Parathyroid adenoma (tissue), 2 donors: ENCODE measurements at regions not wholly inside any gene's neighbourhood (a gene's known extent, or its start where the extent isn't known, plus 50 kb on each side); places are given as distances from the start of the nearest gene placed in this dataset.
A peak's percentile ranks its signal among the peaks of the same experiment; 100 is the strongest.

Experiments used
- H2AFZ ChIP-seq: fragments of 300-600 bp; sonication (generic); one replicate; pipeline ENCODE4 v1.7.0; 2017; ENCODE audit warnings: antibody characterized with exemption, mild to moderate bottlenecking
- H3K27ac ChIP-seq: fragments of 300-600 bp; sonication (generic); one replicate; pipeline ENCODE4 v1.7.0; 2017
- H3K27me3 ChIP-seq: fragments of 300-600 bp; sonication (generic); one replicate; pipeline ENCODE4 v1.7.0; 2017; ENCODE audit warnings: low read length; ENCODE audit not compliant: control insufficient read depth, insufficient read depth
- H3K36me3 ChIP-seq: fragments of 300-600 bp; sonication (generic); one replicate; pipeline ENCODE4 v1.7.0; 2017; ENCODE audit warnings: low read length; ENCODE audit not compliant: control insufficient read depth, insufficient read depth
- H3K4me1 ChIP-seq: fragments of 300-600 bp; sonication (generic); one replicate; pipeline ENCODE4 v1.7.0; 2017; ENCODE audit warnings: control low read depth
- H3K4me2 ChIP-seq: fragments of 300-600 bp; sonication (generic); one replicate; pipeline ENCODE4 v1.7.0; 2017; ENCODE audit warnings: low read length
- H3K4me3 ChIP-seq: fragments of 300-600 bp; sonication (generic); one replicate; pipeline ENCODE4 v1.7.0; 2017; ENCODE audit warnings: low read depth, low read length
- H3K79me2 ChIP-seq: fragments of 300-600 bp; sonication (generic); one replicate; pipeline ENCODE4 v1.7.0; 2017; ENCODE audit warnings: control low read depth
- H3K9ac ChIP-seq: fragments of 300-600 bp; sonication (generic); one replicate; pipeline ENCODE4 v1.7.0; 2017; ENCODE audit warnings: mild to moderate bottlenecking
- H3K9me3 ChIP-seq: fragments of 300-600 bp; sonication (generic); one replicate; pipeline ENCODE4 v1.7.0; 2017; ENCODE audit warnings: low read length; ENCODE audit not compliant: control insufficient read depth
- CTCF ChIP-seq: fragments of 300-600 bp; sonication (generic); IDR thresholded peaks from one replicate; pipeline ENCODE4 v1.7.0; 2017; ENCODE audit warnings: antibody characterized with exemption, mild to moderate bottlenecking
- donor health status: primary hyperparathyroidism.

GRCh38 chr10:10902951-10903350 lies 114.7 kb upstream of the CELF2 start:
- H3K79me2 ChIP-seq = no peaks in the 10 kb centered on the region
- H3K9me3 ChIP-seq = no peaks in the 10 kb centered on the region
- no peak overlapping the region for H3K4me3 ChIP-seq
- no peak overlapping the region for H3K4me2 ChIP-seq
- no peak overlapping the region for H3K27ac ChIP-seq
- no peak for TF ChIP-seq CTCF
- no peaks in the 10 kb centered on the region for H3K4me1 ChIP-seq
- no peaks in the 10 kb centered on the region for H3K36me3 ChIP-seq
- no peak overlapping the region for H3K9ac ChIP-seq
- no peaks in the 10 kb centered on the region for H3K27me3 ChIP-seq
- H2AFZ ChIP-seq = no peak overlapping the region

- Histone ChIP-seq H3K4me1 (no peaks in the 10 kb centered on the region), H2AFZ (no peak overlapping the region), H3K27me3 (no peaks in the 10 kb centered on the region), H3K79me2 (no peaks in the 10 kb centered on the region), H3K9me3 (no peaks in the 10 kb centered on the region), H3K9ac (no peak overlapping the region), H3K27ac (no peak overlapping the region), H3K4me3 (no peak overlapping the region), H3K36me3 (no peaks in the 10 kb centered on the region), H3K4me2 (no peak overlapping the region)
- TF ChIP-seq CTCF = no peak
Measured at GRCh38 chr10:10903620-10904019, 114.1 kb upstream of the CELF2 start.

DNA sequence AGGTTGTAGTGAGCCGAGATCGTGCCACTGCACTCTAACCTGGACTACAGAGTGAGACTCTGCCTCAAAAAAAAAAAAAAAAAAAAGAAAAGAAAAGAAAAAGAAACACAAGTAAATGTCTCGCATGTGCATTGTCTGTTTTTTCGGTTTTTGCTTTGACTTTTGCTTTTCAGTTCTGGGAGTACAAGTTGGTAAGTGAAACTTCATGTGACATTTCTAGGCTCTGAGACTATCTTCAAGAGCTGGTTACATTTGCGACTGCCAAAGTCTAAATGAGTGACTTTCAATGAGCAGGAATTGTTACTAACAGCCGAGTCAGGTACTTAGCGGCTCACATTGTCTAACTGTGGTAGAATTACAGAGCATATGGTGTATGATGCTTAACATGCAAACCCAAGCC lies 107.0 kb upstream of the CELF2 start:
- Histone ChIP-seq H3K4me1 (peaks cover 6% of the 10 kb centered on the region), H3K4me2 (no peak overlapping the region), H3K9me3 (no peaks in the 10 kb centered on the region), H3K9ac (no peak overlapping the region), H3K79me2 (no peaks in the 10 kb centered on the region), H3K4me3 (no peak overlapping the region), H2AFZ (no peak overlapping the region), H3K36me3 (no peaks in the 10 kb centered on the region), H3K27me3 (no peaks in the 10 kb centered on the region), H3K27ac (no peak overlapping the region)
- no peak for TF ChIP-seq CTCF

GRCh38 chr10:10911035-10911434 lies 106.6 kb upstream of the CELF2 start:
- no peak for TF ChIP-seq CTCF
- H3K4me1 ChIP-seq = peaks cover 6% of the 10 kb centered on the region
- H3K36me3 ChIP-seq = no peaks in the 10 kb centered on the region
- peak overlapping the region; percentile 72 for H2AFZ ChIP-seq
- no peak overlapping the region for H3K27ac ChIP-seq
- H3K4me2 ChIP-seq = peak overlapping the region; percentile 13
- no peaks in the 10 kb centered on the region for H3K79me2 ChIP-seq
- H3K9me3 ChIP-seq = no peaks in the 10 kb centered on the region
- H3K9ac ChIP-seq = no peak overlapping the region
- H3K27me3 ChIP-seq = no peaks in the 10 kb centered on the region
- no peak overlapping the region for H3K4me3 ChIP-seq

- Histone ChIP-seq H3K4me2 (peak overlapping the region; percentile 16), H3K79me2 (no peaks in the 10 kb centered on the region), H3K4me1 (peaks cover 6% of the 10 kb centered on the region), H3K27ac (no peak overlapping the region), H3K9me3 (no peaks in the 10 kb centered on the region), H3K36me3 (no peaks in the 10 kb centered on the region), H3K27me3 (no peaks in the 10 kb centered on the region), H3K4me3 (no peak overlapping the region), H2AFZ (peak overlapping the region; percentile 72), H3K9ac (no peak overlapping the region)
- TF ChIP-seq CTCF = no peak
Measured at GRCh38 chr10:10911471-10911921, 106.2 kb upstream of the CELF2 start.
